ENCODE measurements at regions not wholly inside any gene's neighbourhood (a gene's known extent, or its start where the extent isn't known, plus 50 kb on each side); places are given as distances from the start of the nearest gene placed in this dataset.

DNA sequence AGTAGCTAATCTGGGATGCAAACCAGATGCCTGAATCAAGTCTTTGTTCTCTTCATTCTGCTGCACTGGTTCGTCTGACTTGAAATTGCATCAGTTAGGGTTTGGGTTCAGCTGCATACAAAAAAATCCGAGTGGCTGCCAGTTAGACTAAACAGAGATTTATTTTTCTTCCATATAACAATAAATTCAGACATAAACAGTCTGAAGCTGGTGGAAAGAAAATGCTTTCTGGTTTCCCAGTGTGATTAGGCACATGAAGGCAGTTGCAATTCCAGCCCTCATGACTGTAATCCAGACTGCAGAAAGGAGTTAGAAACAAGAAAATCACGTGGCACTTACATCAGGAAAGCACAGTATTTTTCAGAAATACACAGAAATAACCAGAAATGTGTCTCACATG, 930.7 kb downstream of the MCTP2 start:
- TF ChIP-seq TEAD4 (IDR thresholded peaks at IDR 0.05; ENCODE audit: borderline replicate concordance, insufficient read depth): no peak
- TF ChIP-seq, protein P1, sequence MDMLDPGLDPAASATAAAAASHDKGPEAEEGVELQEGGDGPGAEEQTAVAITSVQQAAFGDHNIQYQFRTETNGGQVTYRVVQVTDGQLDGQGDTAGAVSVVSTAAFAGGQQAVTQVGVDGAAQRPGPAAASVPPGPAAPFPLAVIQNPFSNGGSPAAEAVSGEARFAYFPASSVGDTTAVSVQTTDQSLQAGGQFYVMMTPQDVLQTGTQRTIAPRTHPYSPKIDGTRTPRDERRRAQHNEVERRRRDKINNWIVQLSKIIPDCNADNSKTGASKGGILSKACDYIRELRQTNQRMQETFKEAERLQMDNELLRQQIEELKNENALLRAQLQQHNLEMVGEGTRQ (IDR thresholded peaks at IDR 0.05; ENCODE audit: borderline replicate concordance, low read depth, low read length): no peak
- TF ChIP-seq, protein P2, sequence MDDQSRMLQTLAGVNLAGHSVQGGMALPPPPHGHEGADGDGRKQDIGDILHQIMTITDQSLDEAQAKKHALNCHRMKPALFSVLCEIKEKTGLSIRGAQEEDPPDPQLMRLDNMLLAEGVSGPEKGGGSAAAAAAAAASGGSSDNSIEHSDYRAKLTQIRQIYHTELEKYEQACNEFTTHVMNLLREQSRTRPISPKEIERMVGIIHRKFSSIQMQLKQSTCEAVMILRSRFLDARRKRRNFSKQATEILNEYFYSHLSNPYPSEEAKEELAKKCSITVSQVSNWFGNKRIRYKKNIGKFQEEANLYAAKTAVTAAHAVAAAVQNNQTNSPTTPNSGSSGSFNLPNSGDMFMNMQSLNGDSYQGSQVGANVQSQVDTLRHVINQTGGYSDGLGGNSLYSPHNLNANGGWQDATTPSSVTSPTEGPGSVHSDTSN (IDR thresholded peaks at IDR 0.05): no peak
- TF ChIP-seq, protein P3, sequence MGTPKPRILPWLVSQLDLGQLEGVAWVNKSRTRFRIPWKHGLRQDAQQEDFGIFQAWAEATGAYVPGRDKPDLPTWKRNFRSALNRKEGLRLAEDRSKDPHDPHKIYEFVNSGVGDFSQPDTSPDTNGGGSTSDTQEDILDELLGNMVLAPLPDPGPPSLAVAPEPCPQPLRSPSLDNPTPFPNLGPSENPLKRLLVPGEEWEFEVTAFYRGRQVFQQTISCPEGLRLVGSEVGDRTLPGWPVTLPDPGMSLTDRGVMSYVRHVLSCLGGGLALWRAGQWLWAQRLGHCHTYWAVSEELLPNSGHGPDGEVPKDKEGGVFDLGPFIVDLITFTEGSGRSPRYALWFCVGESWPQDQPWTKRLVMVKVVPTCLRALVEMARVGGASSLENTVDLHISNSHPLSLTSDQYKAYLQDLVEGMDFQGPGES (IDR thresholded peaks at IDR 0.05; ENCODE audit: low read depth, low read length): no peak
- no peak for TF ChIP-seq NRF1 (IDR thresholded peaks at IDR 0.05; ENCODE audit: low read depth, low read length)
- TF ChIP-seq MXI1 (IDR thresholded peaks at IDR 0.05; ENCODE audit: low read depth, low read length): no peak
- TF ChIP-seq, protein P4, sequence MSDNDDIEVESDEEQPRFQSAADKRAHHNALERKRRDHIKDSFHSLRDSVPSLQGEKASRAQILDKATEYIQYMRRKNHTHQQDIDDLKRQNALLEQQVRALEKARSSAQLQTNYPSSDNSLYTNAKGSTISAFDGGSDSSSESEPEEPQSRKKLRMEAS (IDR thresholded peaks at IDR 0.05; ENCODE audit: low read depth): no peak
- TF ChIP-seq JUND (IDR thresholded peaks at IDR 0.05): no peak
- TF ChIP-seq, protein P5, sequence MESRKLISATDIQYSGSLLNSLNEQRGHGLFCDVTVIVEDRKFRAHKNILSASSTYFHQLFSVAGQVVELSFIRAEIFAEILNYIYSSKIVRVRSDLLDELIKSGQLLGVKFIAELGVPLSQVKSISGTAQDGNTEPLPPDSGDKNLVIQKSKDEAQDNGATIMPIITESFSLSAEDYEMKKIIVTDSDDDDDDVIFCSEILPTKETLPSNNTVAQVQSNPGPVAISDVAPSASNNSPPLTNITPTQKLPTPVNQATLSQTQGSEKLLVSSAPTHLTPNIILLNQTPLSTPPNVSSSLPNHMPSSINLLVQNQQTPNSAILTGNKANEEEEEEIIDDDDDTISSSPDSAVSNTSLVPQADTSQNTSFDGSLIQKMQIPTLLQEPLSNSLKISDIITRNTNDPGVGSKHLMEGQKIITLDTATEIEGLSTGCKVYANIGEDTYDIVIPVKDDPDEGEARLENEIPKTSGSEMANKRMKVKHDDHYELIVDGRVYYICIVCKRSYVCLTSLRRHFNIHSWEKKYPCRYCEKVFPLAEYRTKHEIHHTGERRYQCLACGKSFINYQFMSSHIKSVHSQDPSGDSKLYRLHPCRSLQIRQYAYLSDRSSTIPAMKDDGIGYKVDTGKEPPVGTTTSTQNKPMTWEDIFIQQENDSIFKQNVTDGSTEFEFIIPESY (IDR thresholded peaks at IDR 0.05; ENCODE audit: borderline replicate concordance, low read depth): no peak
- TF ChIP-seq RFX5 (IDR thresholded peaks at IDR 0.05; ENCODE audit: low read length): no peak
- H3K27ac ChIP-seq (ENCODE audit: low read depth in 2 of 2, low read length in 1 of 2): no peak overlapping the region

DNA sequence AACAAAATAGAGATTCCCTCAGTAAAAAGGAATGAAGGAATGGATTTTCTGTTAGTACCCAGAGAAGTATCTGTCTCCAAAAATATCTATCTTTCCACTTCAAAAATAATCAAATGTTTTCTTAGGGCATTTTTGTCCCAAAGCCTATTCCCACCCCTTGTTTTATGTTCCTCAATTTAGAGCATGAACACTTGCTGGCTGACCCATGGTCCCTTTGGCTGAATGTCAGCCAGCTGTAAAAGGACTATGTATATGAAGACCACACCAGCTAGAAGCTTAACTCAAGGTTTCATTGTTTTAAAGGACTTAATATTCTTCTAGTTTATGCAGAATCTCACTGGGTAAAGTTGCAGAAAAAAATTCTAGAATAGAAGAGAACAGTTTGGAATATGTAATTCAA, 931.2 kb downstream of the MCTP2 start:
- Histone ChIP-seq H3K4me2 (no peak overlapping the region), H2AFZ (ENCODE audit: low read depth) (no peak overlapping the region), H3K4me3 (ENCODE audit: low read depth in 2 of 2, low read length in 1 of 2) (no peak overlapping the region), H4K20me1 (ENCODE audit: insufficient read depth) (no peaks in the 10 kb centered on the region), H3K27me3 (ENCODE audit: insufficient read depth) (no peaks in the 10 kb centered on the region), H3F3A (replicated peaks; ENCODE audit: insufficient read depth) (no peaks in the 10 kb centered on the region), H3K36me3 (replicated peaks in 1 of 2; ENCODE audit: control insufficient read depth in 1 of 2, insufficient read depth in 2 of 2, low read length in 1 of 2) (no peaks in the 10 kb centered on the region), H3K79me2 (ENCODE audit: insufficient read depth) (no peaks in the 10 kb centered on the region), H3K27ac (ENCODE audit: low read depth in 2 of 2, low read length in 1 of 2) (no peak overlapping the region), H3K9me3 (no peaks in the 10 kb centered on the region), H3K9ac (no peak overlapping the region), H3K4me1 (ENCODE audit: control insufficient read depth in 1 of 2, insufficient read depth in 2 of 2, low read depth in 1 of 2, low read length in 1 of 2) (no peaks in the 10 kb centered on the region), H3K9me2 (no peaks in the 10 kb centered on the region)
- DNase-seq: no peak
- POLR2A ChIA-PET: no interaction called here
- CTCF ChIA-PET: no interaction called here
- TF ChIP-seq RFX5 (IDR thresholded peaks at IDR 0.05; ENCODE audit: low read length) (no peak), RCOR1 (IDR thresholded peaks at IDR 0.05; ENCODE audit: low read length) (no peak), FOXJ3 (CRISPR knock-in tag; IDR thresholded peaks at IDR 0.05) (no peak), FOSL2 (IDR thresholded peaks at IDR 0.05; ENCODE audit: borderline replicate concordance, low read depth) (no peak), MEF2A (IDR thresholded peaks at IDR 0.05; ENCODE audit: borderline replicate concordance, low read depth) (no peak), FOXM1 (IDR thresholded peaks at IDR 0.05; ENCODE audit: low read depth) (no peak), NRF1 (IDR thresholded peaks at IDR 0.05; ENCODE audit: low read depth, low read length) (no peak)
- TF ChIP-seq, protein P5 (IDR thresholded peaks at IDR 0.05; ENCODE audit: borderline replicate concordance, low read depth): no peak

More for the DNA sequence above, 930.7 kb downstream of the MCTP2 start:
- Histone ChIP-seq H3K4me1 (ENCODE audit: control insufficient read depth in 1 of 2, insufficient read depth in 2 of 2, low read depth in 1 of 2, low read length in 1 of 2) (no peaks in the 10 kb centered on the region), H3F3A (replicated peaks; ENCODE audit: insufficient read depth) (no peaks in the 10 kb centered on the region), H4K20me1 (ENCODE audit: insufficient read depth) (no peaks in the 10 kb centered on the region), H3K9me3 (no peaks in the 10 kb centered on the region), H3K79me2 (ENCODE audit: insufficient read depth) (no peaks in the 10 kb centered on the region), H3K9me2 (no peaks in the 10 kb centered on the region), H3K9ac (no peak overlapping the region), H2AFZ (ENCODE audit: low read depth) (no peak overlapping the region), H3K27me3 (ENCODE audit: insufficient read depth) (no peaks in the 10 kb centered on the region), H3K4me2 (no peak overlapping the region), H3K36me3 (replicated peaks in 1 of 2; ENCODE audit: control insufficient read depth in 1 of 2, insufficient read depth in 2 of 2, low read length in 1 of 2) (no peaks in the 10 kb centered on the region), H3K4me3 (ENCODE audit: low read depth in 2 of 2, low read length in 1 of 2) (no peak overlapping the region)
- ChIA-PET CTCF (no interaction called here), POLR2A (no interaction called here)
- DNase-seq: no peak
- 0% methylated on average over 3 of the region's 3 CpGs for WGBS (ENCODE audit: low lambda C conversion rate)
